EH (cell line): ENCODE measurements at regions not wholly inside any gene's neighbourhood (a gene's known extent, or its start where the extent isn't known, plus 50 kb on each side); places are given as distances from the start of the nearest gene placed in this dataset.

Experiments used
- DNase-seq: peaks from one replicate; pipeline ENCODE4 v3.0.0-alpha.2; 2015; ENCODE audit warnings: low read depth

DNA sequence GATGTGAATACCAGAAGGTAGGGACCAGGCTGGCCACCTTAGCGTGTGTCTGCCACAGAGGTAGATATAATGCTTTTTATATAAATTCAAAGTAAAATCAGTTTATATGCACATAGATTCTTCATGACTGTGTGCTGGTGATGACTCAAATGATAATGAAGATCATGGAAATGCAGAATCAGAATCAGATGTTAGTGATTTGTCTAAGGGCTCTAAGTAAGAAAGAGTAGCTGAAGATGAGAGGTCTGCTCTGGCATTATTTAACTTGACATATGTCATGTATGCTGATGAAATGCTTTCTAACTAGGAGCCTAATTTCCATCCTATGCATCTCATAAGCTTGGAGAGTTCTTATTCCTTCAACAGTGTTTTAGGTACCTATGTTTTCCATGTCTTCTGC, 50.3 kb upstream of the DPH6 start:
- peak; percentile 3 for DNase-seq

DNA sequence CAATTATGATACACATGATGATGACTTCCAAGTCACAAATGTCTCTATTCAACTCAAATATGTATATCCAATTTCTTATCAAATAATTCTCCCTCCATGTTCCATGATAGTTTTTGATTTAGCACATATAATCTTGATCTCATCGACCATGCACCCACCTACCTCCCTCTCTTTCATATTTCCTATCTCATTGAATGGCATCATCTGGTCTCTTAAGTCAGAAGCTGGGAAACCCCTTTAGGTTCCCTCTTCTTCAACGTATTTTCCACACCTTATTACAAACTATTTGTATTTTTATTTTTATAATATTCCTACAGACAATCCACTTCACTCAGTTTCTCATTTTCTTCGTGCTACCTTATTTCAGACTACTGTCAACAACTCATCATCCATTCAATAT, 56.9 kb upstream of the DPH6 start:
- no peak for DNase-seq

DNA sequence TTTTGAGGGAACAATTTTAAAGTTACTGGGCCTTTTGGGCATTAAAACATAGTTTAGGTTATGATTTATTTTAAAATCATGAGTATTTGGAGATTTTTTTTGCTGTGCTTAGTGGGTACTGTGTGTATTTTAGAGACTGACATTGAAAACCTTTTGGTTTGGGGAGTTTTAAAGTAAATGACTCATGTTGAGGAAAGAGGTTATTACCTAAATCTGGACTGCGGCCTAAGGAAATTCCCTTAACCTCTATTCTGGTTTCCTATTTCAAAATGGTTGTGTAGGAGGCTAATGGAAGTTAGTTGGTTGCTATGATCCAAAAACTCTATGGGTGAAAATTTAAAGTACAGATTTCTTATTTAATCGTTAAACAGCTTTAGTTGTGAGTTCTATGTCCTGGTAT, 57.3 kb upstream of the DPH6 start:
- DNase-seq: peak; percentile 11

DNA sequence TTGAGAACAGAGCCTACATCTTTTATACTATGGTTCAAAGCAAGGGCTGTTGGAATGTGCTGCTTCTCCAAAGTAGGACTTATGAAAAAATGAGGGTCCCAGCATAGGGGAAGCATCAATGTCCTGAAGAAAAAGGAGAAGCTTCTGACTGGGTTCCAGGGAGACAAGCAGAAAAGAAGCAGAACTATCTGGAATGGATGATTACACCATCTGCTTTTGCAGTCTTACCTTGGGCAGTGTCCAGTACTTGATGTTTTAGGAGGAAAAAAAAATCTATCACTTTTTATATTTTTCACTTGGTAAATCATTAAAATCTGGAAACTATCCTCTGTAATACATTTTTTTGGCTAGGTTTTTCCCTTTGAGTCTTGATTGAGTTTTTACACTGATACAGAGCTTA, 57.9 kb upstream of the DPH6 start:
- DNase-seq: no peak

DNA sequence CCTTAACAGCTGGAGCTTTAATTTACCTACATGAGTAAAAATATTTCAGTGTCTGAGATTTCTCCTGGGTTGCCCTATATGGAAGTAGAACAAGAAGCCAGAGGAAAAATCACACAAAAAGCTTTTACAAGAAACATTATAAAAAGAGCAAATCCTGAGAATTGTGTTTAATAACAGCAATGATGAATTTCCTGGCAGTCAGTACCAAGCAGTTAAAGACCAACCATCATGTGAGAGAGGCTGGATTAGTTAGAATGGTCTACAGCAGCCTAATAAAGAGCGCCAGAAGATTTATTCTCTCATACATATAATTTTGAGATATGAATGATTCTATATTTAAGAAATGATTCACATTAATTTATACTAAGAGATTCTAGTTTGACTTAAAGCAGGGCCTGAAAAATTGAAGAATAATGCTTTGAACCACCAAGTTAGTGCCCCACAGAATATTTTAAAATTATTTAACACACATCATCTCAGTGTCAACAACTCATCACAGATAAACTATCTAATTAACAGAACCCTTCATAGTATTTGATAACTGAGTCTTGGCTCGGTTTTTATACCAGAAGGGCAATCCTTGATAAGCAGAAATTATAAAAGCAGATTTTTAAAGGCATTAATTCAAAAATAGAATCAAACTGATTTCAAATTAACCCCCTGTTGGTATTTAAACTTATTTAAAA, 59.9 kb upstream of the DPH6 start:
- DNase-seq: no peak

DNA sequence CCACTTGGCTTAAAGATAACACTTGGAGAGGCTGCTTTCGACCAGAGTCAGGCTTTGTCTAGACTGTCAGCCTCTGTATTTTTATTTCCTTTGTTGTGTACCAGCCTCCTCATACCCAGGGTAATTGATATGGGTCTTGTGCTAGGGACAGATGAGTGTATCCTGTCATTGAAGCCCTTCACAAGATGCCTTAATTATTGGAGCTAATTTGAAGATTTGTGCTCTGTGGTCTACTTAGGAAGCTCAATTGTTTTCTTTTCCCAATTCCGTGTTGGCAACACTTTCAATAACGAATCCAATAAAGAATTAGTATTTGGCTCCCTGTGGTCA, 60.5 kb upstream of the DPH6 start:
- no peak for DNase-seq

DNA sequence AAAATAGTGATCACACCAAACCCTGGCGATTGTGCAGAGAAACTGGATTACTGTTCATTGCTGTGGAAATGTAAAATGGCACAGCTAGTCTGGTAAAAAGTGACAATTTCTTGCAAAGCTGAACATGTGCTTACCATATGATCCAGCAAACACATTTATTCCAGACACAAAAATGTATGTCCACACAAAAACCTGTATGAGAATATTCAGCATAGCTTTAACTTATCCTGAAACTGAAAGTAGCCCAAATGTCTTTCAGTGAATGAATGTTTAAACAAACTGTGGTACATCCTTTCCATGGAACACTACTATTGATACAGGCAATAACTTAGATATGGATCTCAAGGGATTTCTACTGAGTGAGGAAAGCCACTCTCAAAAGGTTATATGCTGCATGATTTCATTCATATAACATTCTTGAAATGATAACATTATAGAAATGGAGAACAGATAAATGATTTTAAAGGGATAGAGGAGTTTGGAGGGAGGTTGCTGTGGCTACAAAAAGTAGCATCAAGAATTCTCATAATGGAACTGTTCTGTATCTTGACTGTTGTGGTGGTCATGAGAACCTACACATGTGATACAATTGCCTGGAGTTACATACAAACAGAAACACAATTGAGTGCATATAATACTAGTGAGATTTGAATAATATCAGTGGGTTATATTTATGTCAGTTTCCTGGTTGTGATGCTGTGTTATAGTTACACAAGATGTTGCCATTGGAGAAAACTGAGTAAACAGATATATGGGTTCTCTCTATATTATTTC, 70.7 kb upstream of the DPH6 start:
- no peak for DNase-seq

DNA sequence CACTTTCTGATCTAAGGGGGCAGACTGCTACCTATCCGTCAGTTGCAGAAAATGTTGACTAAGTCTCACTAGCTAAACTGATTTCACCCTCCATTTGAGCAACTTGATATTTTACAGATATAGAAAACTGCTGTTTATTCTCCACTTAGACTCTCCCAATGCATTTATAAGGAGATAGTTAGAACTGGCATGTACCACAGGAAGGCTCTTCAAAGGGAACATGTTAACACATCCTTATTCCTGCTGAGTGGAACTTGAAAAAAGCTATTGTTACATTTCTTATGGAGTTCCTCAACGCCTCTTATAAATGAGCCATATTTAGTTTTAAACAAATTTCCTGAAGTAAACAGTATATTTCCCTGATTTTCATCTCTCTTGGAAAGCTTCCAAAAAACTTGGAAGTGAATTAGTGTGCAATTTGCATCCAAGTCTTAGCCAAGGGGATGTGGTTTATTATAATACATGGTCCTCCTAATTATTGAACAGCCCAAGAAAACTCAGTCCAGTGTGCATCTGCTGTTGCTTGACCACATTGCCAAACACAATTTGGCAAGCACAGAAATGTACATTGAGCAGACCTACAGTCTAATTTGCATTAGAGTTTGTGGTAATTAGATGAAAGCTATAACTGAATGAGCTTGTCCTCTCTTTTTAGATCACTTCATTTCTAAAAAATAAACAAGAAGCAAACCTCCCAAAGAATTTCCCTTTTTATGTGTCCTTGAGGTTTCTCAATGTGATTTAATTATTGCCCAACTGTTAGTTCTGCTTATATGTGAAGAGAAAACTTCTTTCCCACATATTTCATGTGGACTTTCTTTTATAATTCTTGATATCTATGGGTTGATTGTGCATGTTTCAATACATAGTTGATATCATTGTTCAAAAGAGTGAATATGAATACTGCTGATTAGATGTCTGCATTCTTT, 72.6 kb upstream of the DPH6 start:
- no peak for DNase-seq

DNA sequence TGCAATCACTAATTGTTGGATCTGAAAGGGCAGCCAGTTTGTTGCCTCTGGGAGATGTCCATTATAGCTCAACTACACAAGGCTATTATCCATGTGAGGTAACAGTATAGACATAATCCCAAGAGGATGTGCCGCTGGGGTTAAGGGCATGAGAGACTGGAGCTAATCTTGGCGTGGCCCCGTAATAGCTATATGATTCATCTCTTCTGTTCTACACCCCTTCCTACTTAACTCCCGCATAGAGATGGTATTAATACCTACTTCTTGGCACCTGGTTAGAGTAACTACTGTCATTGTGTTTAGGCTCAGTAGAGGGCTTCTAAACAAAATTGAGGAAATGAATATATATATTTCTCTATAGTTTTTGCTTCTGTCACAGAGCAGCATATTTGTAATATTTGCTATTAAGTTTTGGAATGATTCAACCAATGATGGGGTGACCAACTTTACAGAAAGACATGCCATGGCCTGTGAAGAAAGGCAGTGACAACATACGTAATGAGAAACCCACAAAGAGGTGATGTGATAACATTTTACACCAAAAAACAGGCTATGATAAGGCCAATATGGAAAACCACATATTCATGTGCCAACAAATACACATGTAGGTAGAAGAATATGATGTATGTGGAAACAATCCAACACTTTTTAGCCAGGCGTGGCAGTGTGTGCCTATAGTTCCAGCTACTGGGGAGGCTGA, 76.8 kb upstream of the DPH6 start:
- no peak for DNase-seq

DNA sequence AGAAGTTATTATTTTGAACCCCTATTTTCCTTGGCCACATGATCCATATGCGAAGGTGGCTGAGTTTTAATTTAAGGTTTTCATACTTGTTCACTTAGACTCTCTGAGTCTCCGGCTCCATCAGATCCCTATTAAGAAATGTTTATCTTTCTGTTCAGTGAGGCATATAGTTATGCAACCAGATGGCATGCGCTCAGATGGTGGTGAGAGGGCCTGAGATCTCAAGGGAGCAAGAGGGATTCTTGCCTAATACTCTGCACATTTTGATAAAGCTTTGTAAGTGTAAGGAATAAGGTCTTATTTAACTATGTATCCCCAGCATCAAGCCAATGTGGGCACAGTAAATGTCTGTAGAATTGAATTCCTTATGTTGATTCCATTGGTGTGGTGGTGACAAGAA, 78.9 kb upstream of the DPH6 start:
- peak; percentile 80 for DNase-seq

DNA sequence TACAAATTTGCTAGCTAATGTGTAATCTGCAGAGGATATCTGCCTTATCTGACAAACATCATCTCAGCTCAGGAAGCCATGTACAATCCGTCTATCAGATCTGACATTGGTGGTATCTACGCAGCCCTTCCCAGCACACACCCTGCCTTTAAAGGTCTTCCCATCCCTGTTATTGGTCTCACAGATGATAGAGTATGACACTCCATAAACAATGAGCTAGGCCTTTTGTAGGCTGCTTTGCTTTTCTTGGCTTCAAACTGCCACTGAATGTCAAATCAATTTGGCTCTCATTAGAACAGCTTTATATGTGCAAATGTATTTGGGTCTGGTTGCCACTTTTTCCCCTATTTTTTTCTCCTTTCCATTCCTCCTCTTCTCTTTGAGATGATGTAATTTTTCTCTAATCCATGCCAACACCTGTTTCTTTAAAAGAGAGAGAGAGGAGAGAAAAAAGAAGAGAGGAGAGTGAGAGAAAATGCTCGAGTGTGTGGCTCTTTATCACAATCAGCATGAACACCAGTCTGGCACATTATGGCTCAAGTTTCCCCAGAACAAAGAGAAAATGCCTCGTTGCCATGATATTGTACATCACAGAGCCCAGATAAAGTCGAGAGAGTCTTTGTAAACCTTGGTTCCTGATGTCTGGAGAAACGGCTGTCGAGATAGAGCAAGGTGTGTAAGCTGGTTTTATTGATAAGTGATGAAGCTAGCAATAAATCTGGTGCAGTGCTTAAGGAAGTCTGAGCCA, 80.8 kb upstream of the DPH6 start:
- DNase-seq: peak; percentile 82

DNA sequence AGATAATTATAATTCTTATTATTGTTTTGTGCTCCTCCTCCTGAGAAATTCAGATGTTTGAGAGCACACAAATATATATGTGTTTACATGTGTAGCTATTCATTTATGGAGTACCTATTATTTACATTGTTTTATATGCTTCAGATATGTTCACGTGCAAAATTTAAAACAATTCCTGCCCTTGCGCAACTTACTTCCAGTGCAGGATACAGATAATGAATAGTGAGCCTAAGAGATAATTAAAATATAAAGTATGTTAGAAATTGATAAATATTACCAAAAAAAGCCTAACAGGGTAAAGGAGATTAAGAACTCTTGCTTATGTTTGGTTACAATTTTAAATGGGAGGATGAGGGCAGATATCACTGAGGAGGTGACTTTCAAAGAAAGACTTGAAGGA, 81.7 kb upstream of the DPH6 start:
- no peak for DNase-seq

DNA sequence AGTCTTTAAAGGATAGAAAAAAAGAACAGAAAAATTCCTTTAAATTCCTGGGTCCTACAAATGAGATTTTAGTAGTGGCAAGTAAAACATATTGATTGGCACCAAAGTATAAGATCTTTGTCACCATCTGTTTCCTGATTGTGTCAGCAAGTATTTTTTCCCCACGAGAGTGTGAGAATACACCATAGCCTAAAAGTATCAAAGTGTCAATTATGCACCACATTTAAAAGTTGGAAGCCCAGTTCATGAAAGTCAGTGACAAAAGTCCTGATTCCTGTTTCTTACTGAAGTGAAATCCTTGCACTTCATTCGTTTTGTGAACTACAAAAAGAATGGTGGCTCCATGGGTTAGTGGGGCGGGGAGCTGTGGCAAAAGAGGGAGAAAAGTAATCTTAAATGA, 83.8 kb upstream of the DPH6 start:
- no peak for DNase-seq

DNA sequence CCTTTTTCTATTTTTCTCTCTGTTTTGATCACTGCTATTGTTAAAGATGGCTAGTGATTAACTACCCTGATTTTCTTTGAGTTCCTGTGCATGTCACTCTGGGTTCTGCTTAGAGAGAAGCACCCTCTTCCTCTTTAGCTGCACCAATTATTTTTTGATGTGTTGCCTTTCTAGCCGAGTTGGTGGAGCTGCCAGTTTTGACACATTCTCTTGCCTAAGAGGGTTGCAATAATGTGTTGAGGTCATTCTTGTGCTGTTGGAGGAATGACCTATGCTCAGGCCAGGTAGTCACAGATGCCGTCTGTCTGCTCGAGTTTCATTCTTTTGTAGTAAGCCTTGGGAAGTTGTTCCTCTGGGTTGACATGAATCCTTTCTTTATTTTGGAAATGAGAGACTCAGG, 84.6 kb upstream of the DPH6 start:
- DNase-seq: no peak

DNA sequence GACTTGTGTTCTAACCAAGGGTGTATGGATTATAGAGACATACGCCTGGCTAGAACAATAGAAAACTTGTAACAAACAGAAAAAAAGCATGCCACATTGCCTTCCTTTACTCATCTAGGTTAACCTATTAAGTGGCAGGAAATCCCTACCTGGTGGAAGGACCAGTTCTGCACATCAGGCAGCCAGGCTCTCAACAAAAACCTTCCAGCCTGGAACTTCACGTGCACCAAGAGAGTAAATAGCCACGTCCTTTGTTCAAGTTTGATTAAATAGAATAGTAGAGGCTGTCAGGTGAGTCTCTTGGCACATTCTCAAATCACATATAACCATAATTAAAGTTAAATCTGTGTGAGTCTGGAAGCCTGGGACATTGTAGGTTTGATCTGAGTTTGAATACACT, 85.0 kb upstream of the DPH6 start:
- no peak for DNase-seq

DNA sequence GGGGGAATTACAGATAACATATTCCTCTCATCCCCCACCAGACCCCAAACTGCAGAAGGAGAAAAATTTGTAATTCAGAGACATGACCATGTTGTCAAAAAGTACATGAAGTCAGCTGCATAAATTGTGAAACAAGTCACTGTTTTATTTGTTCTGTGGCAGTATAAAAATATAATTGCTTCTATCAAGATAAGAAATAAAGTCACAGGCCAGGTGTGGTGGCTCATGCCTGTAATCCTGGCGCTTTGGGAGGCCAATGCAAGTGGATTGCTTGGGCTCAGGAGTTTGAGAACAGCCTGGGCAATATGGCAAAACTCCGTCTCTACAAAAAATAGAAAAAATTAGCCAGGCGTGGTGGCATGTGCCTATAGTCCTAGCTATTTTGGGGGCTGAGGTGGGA, 87.7 kb upstream of the DPH6 start:
- DNase-seq: no peak

DNA sequence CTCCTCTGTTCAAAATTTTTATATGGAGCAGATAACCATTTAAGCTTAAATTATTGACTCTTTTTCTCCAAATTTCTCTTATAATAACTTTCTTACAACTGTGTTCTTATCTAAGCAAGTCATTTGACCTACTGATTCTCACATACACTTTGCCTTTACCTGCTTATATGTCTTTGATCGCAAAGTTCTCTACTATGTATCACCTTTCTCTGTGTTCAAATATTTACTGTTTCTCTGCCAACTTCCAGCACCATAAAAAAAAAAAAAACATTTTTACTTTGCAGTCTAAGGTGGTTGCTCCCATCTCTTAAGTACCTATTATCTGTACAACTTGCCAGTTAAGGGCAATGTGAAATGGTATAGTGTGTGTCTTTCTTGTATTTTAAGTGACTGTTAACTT, 100.8 kb upstream of the DPH6 start:
- DNase-seq: no peak

DNA sequence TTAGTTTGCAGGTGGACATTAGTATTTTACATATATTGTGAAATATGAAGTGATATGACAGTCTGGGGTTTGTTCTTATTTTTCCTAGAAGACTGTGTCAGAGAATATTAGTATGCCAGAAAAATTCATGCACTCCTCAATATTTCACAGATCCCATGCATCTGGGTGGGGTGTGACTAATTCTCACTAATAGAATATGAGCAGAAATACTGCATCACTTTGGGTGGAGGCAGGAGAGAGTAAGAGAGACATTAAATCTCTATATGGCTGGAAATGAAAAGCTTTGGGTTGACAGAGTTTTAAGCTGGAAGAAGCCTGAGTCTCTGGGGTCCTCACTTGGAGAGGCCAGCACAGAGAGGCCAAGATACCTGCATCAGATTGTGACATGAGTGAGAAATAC, 101.3 kb upstream of the DPH6 start:
- no peak for DNase-seq

DNA sequence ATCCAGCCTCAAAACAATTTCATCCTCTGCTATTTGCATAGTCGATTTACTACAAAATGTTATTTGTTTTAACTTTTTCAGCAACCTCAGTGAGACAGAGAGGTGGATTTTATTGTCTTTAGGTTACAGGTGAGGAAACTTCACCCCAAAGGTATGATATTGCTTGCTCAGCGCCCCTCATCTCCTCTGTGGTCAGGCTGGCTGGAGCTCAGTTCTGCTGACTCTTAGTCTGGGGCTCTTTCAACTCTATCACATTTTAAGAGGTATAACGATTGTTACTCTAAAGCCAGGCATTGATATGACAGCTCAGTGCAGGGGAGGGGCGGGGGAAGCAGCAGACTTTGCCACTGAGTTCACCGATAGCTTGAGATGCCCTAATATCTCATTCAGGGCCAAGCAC, 103.0 kb upstream of the DPH6 start:
- no peak for DNase-seq

DNA sequence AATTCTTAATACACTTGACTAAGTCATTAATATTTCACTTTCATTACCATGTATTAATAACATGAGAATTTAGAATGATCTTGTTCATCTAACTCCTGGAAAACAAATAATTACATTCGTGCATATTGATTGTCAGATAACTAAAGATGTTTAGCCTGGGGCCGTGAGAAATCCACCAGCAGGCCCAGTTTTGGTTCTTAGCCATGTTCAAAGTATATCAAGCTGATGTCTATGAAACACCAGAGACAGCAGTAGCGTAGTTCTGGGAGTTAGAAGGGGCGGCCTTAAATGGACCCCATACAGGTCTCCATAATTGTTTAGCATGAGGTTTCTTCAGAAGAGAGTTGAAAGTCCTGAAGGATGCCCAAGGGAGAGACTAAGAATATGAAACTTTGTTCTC, 103.6 kb upstream of the DPH6 start:
- DNase-seq: no peak

DNA sequence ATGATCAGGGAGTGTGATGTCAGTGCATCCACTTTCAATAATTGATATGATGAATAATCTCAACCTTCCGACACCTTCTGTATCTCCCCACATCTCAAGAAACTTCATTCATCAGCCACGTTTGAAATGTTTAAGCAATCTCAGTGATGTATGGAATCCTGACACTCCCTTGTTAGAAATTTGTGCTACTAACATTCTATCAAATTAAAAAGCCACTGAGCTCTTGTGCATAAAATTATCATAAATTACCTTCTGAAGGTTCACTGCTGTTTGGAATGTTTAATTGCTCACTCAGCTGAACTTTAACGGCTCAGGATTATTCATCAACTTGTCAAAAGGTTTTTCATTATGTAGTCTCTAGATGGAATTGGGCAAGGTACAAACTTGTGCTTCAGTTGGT, 108.4 kb upstream of the DPH6 start:
- peak; percentile 3 for DNase-seq
